ENCODE measurements at regions not wholly inside any gene's neighbourhood (a gene's known extent, or its start where the extent isn't known, plus 50 kb on each side); places are given as distances from the start of the nearest gene placed in this dataset.

DNA sequence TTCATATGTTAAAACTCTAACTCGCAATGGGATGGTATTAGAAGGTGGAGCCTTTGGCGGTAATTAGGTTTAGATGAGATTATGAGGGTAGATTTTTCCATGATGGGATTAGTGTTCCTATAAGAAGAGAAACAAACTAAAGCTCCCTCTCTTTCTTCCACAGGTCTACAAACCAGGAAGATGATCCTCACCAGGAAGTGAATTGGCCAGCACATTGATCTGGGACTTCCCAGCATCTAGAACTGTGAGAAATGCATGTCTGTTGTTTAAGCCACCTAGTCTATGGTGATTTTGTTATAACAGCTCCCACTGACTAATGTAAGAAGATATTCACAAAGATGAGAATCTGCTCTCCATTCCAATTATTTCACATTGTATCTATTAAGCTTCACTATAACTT lies 2266.9 kb downstream of the PCDH7 start:
- TF ChIP-seq, protein P1, sequence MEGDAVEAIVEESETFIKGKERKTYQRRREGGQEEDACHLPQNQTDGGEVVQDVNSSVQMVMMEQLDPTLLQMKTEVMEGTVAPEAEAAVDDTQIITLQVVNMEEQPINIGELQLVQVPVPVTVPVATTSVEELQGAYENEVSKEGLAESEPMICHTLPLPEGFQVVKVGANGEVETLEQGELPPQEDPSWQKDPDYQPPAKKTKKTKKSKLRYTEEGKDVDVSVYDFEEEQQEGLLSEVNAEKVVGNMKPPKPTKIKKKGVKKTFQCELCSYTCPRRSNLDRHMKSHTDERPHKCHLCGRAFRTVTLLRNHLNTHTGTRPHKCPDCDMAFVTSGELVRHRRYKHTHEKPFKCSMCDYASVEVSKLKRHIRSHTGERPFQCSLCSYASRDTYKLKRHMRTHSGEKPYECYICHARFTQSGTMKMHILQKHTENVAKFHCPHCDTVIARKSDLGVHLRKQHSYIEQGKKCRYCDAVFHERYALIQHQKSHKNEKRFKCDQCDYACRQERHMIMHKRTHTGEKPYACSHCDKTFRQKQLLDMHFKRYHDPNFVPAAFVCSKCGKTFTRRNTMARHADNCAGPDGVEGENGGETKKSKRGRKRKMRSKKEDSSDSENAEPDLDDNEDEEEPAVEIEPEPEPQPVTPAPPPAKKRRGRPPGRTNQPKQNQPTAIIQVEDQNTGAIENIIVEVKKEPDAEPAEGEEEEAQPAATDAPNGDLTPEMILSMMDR (conservative IDR thresholded peaks at IDR 0.05; ENCODE audit: low read length) = no peak
- no peak for TF ChIP-seq EZH2phosphoT487 (IDR thresholded peaks at IDR 0.05; ENCODE audit: borderline replicate concordance)

All from Loucy (cell line).